H54 (cell line): ENCODE measurements at regions not wholly inside any gene's neighbourhood (a gene's known extent, or its start where the extent isn't known, plus 50 kb on each side); places are given as distances from the start of the nearest gene placed in this dataset.

Experiments
- DNase-seq: peaks from one replicate; pipeline ENCODE4 v3.0.0; 2011; ENCODE audit warnings: low spot score, mixed read lengths; ENCODE audit not compliant: insufficient read length
- FAIRE-seq: peaks from 3 replicates; lab custom pipeline; 2011; peaks lifted over from hg19 to GRCh38; lab: Jason Lieb, UNC
- POLR2A ChIP-seq: IDR thresholded peaks from 2 replicates; pipeline ENCODE4 v1.6.1; 2011; ENCODE audit warnings: low read depth, mild to moderate bottlenecking, low read length

- DNase-seq (no peak), FAIRE-seq (no peak)
- TF ChIP-seq POLR2A = no peak
Measured at GRCh38 chr4:4643306-4643705, 101.5 kb upstream of the STX18 start.

DNA sequence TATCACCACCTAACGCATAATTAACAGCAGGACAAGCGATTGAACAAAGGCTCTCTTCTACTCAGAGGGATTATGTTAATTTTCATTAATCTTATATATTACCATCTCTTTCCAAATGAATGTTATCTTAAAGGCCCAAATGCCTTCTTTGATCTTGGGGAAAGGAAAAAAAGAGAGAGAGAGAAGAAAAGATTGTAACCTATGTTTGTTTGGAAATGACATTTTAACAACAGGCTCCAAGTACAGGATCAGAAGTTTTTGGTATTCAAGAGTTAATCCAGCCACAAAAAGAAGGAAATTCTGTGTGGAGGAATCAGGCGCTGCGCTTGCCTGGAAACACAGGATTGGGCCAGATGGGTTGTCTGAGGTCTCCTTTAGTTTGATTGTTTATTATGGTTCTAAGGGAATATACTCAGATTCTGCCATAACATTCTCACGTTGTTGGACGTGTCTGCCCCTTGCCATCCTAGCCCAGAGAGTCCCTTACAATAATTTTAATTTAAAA, 100.7 kb upstream of the STX18 start:
- no peak for TF ChIP-seq POLR2A
- no peak for DNase-seq
- no peak for FAIRE-seq

- FAIRE-seq = no peak
- no peak for TF ChIP-seq POLR2A
- no peak for DNase-seq
Measured at GRCh38 chr4:4641661-4642495, 100.0 kb upstream of the STX18 start.

GRCh38 chr4:4641254-4641653, 99.4 kb upstream of the STX18 start:
- FAIRE-seq (no peak), DNase-seq (no peak)
- no peak for TF ChIP-seq POLR2A

DNA sequence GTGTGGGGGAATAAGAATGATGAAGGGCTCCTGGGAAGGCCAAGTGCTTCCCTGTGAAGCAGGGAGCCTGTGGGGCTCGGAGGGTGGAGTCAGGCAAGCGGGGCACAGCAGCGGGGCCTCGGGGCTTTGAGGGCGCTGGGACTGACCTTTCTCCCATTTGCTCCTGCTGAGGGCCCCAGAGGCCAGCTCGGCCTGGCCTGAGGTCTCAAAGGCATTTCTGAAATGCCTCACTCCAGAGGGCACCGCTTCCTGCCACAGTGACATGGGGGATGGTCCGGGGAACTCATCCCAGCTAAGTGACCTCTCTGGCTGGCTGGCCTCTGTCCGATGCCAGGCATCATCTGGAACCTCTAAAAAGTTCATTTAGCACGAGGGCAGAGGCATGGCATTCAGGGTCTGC, 98.8 kb upstream of the STX18 start:
- TF ChIP-seq POLR2A = no peak
- no peak for FAIRE-seq
- DNase-seq = no peak

DNA sequence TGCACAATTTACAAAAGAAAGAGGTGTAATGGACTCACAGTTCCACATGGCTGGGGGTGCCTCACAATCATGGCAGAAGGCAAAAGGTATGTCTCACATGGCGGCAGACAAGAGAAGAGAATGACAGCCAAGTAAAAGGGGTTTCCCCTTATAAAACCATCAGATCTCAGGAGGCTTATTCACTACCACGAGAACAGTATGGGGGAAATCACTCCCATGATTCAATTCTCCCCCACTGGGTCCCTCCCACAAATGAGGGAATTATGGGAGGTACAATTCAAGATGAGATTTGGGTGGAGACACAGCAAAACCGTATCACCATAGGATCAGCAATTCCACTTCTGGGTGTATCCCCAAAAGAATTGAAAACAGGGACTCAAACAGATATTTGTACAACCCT, 97.5 kb upstream of the STX18 start:
- TF ChIP-seq POLR2A = no peak
- FAIRE-seq (no peak), DNase-seq (no peak)

DNA sequence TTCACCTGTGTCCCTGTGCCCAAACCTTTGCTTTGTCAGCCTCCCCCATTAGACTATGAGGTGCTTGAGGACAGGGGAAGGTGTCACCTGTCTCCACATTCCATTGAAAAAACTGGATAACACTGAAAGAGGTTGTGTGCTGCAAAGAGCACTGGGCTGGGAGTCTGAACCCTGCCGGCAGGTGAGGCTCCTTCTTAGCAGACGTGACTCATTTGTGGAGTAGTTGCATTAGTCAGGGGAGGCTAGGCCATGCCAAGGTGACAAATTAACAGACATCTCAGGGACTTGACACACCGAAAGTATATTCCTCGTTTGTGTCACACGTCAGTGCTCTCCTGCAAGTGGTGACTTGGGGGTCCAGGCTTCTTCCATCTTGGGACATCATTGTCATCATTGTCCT, 95.9 kb upstream of the STX18 start:
- DNase-seq = no peak
- FAIRE-seq = no peak
- no peak for TF ChIP-seq POLR2A

DNA sequence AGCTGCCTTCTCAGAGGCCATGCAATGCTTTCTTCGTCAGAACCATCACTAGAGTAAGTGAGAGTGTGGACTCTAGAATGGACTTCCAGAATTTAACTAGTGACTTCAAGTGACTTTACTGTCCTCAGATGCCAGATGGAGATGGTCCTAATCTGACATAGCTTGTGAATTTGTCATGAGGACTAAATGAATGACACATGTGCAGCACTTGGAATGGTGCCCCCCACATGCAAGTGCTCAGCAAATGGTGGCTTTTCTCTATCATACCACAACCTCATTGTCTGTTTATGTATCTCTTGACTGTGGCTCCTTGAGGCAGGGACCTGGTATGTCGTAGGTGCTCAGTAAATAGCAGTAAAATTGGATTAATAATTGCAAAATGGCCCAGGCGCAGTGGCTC, 91.6 kb upstream of the STX18 start:
- no peak for FAIRE-seq
- DNase-seq = no peak
- TF ChIP-seq POLR2A = no peak

GRCh38 chr4:4631150-4631549, 89.3 kb upstream of the STX18 start:
- no peak for TF ChIP-seq POLR2A
- DNase-seq (no peak), FAIRE-seq (no peak)

- FAIRE-seq (no peak), DNase-seq (no peak)
- TF ChIP-seq POLR2A = no peak
Measured at GRCh38 chr4:4627906-4628305, 86.1 kb upstream of the STX18 start.

DNA sequence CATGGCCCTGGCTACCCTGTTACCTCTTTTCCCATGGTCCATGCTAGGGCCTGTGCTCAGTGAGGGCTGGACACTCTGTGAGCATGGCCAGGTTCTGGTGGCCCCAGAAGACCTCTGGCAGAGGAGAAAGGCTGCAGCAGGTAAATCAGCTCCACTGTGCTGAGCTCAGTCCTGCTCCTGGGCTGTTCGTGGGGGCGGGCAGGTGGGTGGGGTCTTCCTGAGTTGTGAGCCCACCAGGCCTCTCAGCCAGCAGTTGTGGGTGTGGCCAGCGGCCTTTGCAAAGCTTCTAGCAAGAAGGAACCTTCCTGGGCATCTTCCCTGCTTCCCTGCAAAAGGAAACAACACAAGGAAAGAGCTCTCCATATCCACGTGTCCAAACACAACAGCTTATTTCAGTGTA, 85.3 kb upstream of the STX18 start:
- TF ChIP-seq POLR2A = no peak
- FAIRE-seq (no peak), DNase-seq (no peak)

GRCh38 chr4:4625488-4625887, 83.6 kb upstream of the STX18 start:
- DNase-seq (no peak), FAIRE-seq (no peak)
- no peak for TF ChIP-seq POLR2A

DNA sequence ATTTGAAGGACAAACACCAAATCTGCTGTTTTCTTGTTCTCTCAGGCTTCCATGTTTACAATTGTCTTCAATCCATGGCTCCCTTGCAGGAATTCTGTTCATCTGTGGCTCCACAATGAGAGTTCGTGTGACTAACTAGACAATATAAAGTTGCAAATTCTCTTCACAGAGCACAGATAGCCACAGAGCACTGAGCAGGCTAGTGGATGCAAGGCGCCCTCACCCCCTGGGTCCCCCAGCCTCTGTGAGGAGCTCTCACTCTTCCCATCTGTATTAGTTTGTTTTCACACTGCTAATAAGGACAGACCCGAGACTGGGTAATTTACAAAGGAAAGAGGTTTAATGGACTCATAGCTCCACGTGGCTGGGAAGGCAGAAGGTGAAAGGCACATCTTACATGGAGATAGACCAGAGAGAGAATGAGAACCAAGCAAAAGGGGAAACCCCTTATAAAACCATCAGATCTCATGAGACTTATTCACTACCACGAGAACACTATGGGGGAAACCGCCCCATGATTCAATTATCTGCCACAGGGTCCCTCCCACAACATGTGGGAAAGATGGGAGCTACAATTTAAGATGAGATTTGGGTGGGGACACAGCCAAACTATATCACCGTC, 82.5 kb upstream of the STX18 start:
- no peak for TF ChIP-seq POLR2A
- DNase-seq (no peak), FAIRE-seq (no peak)

DNA sequence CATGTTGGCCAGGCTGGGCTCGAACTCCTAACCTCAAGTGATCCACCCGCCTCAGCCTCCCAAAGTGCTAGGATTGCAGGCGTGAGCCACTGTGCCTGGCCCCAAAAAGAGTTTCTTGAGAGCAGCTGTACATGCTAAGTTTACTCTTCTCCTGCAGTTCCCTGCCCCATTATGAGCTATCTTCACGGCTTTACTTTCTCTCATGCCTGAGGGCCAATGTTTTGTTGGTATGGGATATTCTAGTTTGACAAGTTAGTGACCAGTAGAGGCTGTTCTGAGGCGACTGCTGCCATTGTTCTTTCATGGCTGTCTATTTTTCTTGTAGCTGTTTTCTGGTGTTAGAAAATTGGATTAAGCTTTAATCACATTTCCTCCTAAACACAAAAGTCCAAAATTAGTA, 78.0 kb upstream of the STX18 start:
- no peak for TF ChIP-seq POLR2A
- FAIRE-seq (no peak), DNase-seq (no peak)

DNA sequence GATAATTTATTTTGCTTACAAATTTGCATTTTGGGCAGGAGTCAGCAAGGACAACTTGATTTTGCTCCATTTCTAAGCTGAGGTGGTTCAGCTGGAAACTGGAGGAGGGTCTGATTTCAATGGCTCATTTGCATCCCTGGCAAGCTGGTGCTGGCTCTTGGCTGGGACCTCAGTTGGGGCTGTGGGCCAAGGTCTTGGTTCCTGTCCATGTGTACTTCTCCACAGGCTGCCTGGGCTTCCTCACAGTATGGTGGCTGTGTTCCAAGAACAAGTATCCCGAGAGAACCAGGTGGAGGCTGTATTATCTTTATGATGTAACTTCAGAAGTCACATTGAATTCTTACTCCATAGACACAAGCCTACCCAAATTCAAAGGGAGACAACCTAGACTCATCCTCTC, 77.0 kb upstream of the STX18 start:
- DNase-seq = no peak
- TF ChIP-seq POLR2A = no peak
- no peak for FAIRE-seq
